ENCODE measurements at regions not wholly inside any gene's neighbourhood (a gene's known extent, or its start where the extent isn't known, plus 50 kb on each side); places are given as distances from the start of the nearest gene placed in this dataset.
"Not testable (repeated sequence)": the region's sequence is repeated elsewhere in the genome, so short reads cannot be mapped to it uniquely, and the experiment has no call there.

DNA sequence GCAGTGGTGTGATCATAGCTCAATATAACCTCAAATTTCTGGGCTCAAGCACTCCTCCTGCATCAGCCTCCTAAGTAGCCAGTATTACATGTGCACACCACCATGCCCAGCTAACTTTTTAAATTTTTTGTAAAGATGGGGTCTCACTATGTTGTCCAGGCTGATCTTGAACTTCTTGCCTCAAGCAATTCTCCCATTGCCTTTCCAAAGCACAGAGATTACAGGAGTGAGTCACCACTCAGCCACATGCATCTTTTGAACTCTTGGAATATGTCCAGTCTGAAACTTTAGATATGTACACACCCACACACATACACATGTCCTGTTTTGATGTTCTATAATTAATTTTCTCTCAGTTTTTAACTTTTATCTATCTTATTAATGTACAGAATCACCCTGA, 2163.5 kb upstream of the DEFB115 start:
- not testable (repeated sequence) for TF ChIP-seq EZH2 (IDR thresholded peaks at IDR 0.05; ENCODE audit: low read length); CTCF (optimal IDR thresholded peaks at IDR 0.05 in 1 of 3, IDR thresholded peaks at IDR 0.05 in 1 of 3, conservative IDR thresholded peaks at IDR 0.05 in 1 of 3; ENCODE audit: extremely low read depth in 1 of 3, insufficient read depth in 2 of 3, low read length in 3 of 3)
